ENCODE measurements at regions not wholly inside any gene's neighbourhood (a gene's known extent, or its start where the extent isn't known, plus 50 kb on each side); places are given as distances from the start of the nearest gene placed in this dataset.

- TF ChIP-seq CTCF (IDR thresholded peaks at IDR 0.05 in 8 of 11, conservative IDR thresholded peaks at IDR 0.05 in 3 of 11) (no peak), POLR2A (IDR thresholded peaks at IDR 0.05) (no peak), POLR2AphosphoS5 (IDR thresholded peaks at IDR 0.05) (no peak)
Measured at GRCh38 chr1:105664495-105664894, 1392.0 kb upstream of the PRMT6 start.
